ENCODE measurements at regions not wholly inside any gene's neighbourhood (a gene's known extent, or its start where the extent isn't known, plus 50 kb on each side); places are given as distances from the start of the nearest gene placed in this dataset.
"Not testable (repeated sequence)": the region's sequence is repeated elsewhere in the genome, so short reads cannot be mapped to it uniquely, and the experiment has no call there.

- H3K4me3 ChIP-seq: no peak overlapping the region
- WGBS: 76% methylated on average over 7 of the region's 7 CpGs
- H3K4me1 ChIP-seq (replicated peaks): no peaks in the 10 kb centered on the region
- no peak overlapping the region for H3K27ac ChIP-seq
- no peak for TF ChIP-seq CTCF (IDR thresholded peaks at IDR 0.05)
- H3K9me3 ChIP-seq: no peaks in the 10 kb centered on the region
- DNase-seq (ENCODE audit: low spot score): no peak
- H3K27me3 ChIP-seq (replicated peaks; ENCODE audit: insufficient read depth): no peaks in the 10 kb centered on the region
- intact Hi-C loops (cut with DNase I): no loop called here
- no peaks in the 10 kb centered on the region for H3K36me3 ChIP-seq
Observed at GRCh38 chr12:91743704-91744321, 401.8 kb downstream of the BTG1 start.

- Histone ChIP-seq H3K36me3 (no peaks in the 10 kb centered on the region), H3K4me1 (replicated peaks) (no peaks in the 10 kb centered on the region), H3K4me3 (no peak overlapping the region), H3K27me3 (replicated peaks; ENCODE audit: insufficient read depth) (no peaks in the 10 kb centered on the region), H3K27ac (no peak overlapping the region), H3K9me3 (no peaks in the 10 kb centered on the region)
- no peak for TF ChIP-seq POLR2AphosphoS5 (IDR thresholded peaks at IDR 0.05)
- TF ChIP-seq POLR2A (IDR thresholded peaks at IDR 0.05): no peak
- TF ChIP-seq CTCF (IDR thresholded peaks at IDR 0.05): no peak
- DNase-seq (ENCODE audit: low spot score): no peak
- intact Hi-C loops (cut with DNase I): no loop called here
- 95% methylated on average over 5 of the region's 5 CpGs for WGBS
Observed at GRCh38 chr12:91743280-91743679, 402.4 kb downstream of the BTG1 start.

GRCh38 chr12:91741932-91742331, 403.7 kb downstream of the BTG1 start:
- TF ChIP-seq POLR2AphosphoS5 (IDR thresholded peaks at IDR 0.05) (no peak), POLR2A (IDR thresholded peaks at IDR 0.05) (no peak), CTCF (IDR thresholded peaks at IDR 0.05) (no peak)
- 89% methylated on average over 2 of the region's 2 CpGs for WGBS
- intact Hi-C loops (cut with DNase I): no loop called here

GRCh38 chr12:91733846-91734245, 411.8 kb downstream of the BTG1 start:
- WGBS: 88% methylated on average over 1 of the region's 1 CpG
- H3K4me1 ChIP-seq (replicated peaks); DNase-seq (ENCODE audit: low spot score); H3K36me3 ChIP-seq; intact Hi-C loops (cut with DNase I); H3K27me3 ChIP-seq (replicated peaks; ENCODE audit: insufficient read depth); H3K4me3 ChIP-seq; H3K9me3 ChIP-seq; H3K27ac ChIP-seq: not testable (repeated sequence)

More at GRCh38 chr12:91741932-91742331, 403.7 kb downstream of the BTG1 start:
- Histone ChIP-seq H3K36me3 (no peaks in the 10 kb centered on the region), H3K4me3 (no peak overlapping the region), H3K4me1 (replicated peaks) (no peaks in the 10 kb centered on the region), H3K27me3 (replicated peaks; ENCODE audit: insufficient read depth) (no peaks in the 10 kb centered on the region), H3K27ac (no peak overlapping the region), H3K9me3 (no peaks in the 10 kb centered on the region)
- no peak for DNase-seq (ENCODE audit: low spot score)

DNA sequence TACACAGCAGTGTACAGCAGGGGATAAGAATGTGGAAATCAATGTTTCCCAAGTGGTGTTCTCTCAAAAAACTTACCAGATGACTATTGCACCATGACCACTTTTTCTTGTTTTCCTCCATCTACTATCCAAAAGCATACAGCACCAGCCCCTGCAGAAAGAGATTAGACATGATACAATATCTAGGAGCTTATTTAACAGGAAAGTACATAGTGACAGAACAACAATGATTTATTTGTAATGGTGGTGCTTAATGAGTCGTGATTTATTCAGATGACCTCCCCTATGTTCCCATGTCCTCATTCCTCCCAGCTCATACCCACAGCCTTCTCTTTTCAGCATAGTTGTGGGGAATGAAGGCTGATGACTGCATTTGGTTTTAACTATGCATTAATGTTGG, 413.6 kb downstream of the BTG1 start:
- intact Hi-C loops (cut with DNase I): no loop called here
- 53% methylated on average over 1 of the region's 1 CpG for WGBS
- no peaks in the 10 kb centered on the region for H3K4me1 ChIP-seq (replicated peaks)
- no peak overlapping the region for H3K27ac ChIP-seq
- DNase-seq (ENCODE audit: low spot score): no peak
- no peaks in the 10 kb centered on the region for H3K9me3 ChIP-seq
- no peaks in the 10 kb centered on the region for H3K27me3 ChIP-seq (replicated peaks; ENCODE audit: insufficient read depth)
- H3K4me3 ChIP-seq: no peak overlapping the region
- TF ChIP-seq POLR2A (IDR thresholded peaks at IDR 0.05) (no peak), CTCF (IDR thresholded peaks at IDR 0.05) (no peak), POLR2AphosphoS5 (IDR thresholded peaks at IDR 0.05) (no peak)
- no peaks in the 10 kb centered on the region for H3K36me3 ChIP-seq
